ENCODE measurements at regions not wholly inside any gene's neighbourhood (a gene's known extent, or its start where the extent isn't known, plus 50 kb on each side); places are given as distances from the start of the nearest gene placed in this dataset.

DNA sequence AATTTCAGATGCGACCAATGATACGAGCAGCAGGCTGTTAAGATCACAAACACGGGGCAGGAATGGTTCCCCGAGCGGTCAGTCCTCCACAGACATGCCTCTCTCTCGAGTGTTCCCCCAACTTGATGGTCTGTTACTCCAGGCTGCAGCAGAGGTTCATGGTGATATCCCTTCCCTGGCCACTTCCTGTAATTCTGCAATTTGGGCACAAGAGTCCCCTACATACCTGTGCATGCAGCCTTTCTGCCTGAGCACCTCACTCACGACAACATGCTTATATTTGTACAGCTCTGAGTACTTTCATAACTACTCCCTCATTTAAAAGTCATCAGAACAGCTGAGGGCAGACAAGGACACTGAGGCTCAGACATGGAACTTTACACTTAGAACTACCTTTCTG is 408.1 kb upstream of the NR2F2 start:
- DNase-seq (ENCODE audit: low read depth) = no peak

DNA sequence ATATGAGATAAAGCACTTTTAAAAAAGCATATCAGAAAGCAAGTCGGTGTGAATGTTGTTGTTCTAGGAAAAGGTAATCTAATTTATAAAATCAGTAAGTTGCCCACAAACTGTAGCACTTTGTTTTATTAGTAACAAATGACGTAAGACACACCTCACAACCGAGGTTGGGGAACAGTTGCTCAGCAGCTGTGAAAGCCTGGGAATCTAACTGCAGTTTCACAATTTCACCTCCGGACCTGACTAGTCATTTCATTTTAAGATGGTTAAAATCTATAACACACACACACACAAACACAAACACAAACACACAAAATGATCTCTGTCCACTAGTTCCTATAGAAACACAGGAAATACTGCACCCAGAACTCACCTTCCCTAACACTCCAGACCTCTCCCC is 406.7 kb upstream of the NR2F2 start:
- DNase-seq (ENCODE audit: low read depth) = no peak

DNA sequence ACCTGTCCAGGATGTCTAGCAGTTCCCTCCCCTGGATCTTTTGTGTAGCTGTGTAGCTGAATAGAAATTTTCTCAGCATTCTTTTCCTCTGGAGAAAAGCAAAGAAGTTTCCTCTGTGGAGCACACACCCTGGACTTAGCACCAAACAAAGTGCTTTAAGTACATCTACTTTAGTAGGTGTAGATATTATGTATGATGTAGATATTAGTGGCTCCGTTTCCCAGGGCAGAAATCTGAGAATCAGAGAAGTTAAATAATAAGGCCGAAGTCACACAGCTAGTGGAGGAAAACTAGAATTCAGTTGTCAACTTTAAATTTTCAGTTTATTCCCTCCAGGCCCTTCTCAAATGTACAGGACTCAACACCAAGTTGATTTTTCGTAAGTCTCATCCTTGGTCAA is 401.7 kb upstream of the NR2F2 start:
- DNase-seq (ENCODE audit: low read depth) = no peak

DNA sequence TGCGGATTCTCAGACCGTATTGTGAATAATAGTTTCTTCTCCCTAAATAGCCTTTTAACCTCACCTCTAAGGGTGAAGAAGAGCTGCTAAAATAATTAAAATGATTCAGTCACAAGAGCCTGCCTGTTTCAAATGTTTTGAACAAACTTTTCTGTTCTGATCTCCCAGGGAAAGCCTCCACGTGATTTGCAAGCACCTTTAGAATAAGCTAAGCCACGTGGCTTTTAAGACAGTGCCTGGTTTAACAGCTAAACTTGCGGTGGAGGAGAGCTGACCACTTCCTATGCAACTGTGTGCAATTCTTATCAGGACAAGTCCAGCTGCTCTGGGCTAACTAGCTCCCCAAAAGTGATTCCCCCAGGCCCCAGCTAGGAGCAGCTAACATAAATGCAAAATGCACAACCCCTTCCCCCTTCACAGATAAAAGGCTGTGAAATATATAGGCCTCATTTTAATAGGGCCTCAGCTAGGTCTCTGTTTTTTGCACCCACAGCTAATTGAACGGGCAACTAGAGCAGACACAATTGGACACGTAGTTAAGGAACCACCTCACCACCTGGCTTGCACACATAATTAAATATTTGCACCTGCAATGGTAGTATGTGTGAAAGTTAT is 401.2 kb upstream of the NR2F2 start:
- DNase-seq (ENCODE audit: low read depth) = no peak

DNA sequence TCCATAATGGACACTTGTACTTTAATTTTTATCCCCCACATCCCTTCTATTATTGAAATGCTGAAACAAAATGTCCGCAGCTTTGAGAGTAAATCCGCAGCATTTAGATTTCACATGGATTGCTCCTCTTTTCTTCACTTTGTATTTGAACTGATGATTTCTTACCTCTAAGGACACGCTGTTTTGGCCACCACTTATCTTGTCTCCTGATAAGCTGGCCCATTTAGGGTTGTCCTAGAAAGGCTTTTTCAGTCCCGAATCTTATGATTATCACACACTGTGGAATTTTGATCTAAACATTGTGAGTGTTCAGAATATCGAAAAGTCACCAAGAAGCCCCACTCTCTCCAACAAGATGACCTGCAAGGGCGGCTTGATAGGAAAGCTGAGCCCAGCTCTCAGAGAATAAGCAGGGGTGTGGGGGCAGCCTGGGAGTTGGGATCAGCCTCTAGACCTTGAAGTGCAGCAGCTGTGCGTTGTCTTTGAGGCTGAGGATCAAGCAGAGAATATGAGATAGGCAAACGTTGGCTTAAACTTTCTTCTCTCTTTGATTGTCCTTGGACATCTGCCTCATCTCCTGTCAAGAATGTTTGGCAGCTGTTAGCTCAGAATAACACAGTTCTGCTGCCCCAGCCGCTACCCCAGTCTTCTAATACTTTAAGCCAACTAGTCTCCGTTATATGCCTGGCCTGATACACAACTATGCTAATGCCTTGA is 399.7 kb upstream of the NR2F2 start:
- no peak for DNase-seq (ENCODE audit: low read depth)

DNA sequence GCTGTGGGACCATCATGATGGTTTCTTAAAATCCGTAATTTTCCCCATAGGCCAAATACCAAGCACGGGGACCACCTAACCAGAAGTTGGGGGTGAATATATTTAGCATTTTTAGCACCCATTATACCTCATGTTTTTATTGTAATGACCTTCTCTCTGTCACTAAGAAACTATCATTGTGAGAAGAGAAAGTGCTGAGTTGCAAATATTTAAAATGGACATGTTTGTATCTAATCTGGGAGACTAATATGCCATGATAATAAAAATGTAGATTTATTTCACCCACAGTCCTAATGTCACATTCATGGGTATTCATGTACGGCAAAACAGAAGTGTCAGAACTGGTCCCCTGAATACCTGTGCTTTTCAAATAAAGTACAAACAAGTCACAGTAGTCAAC is 398.9 kb upstream of the NR2F2 start:
- no peak for DNase-seq (ENCODE audit: low read depth)

DNA sequence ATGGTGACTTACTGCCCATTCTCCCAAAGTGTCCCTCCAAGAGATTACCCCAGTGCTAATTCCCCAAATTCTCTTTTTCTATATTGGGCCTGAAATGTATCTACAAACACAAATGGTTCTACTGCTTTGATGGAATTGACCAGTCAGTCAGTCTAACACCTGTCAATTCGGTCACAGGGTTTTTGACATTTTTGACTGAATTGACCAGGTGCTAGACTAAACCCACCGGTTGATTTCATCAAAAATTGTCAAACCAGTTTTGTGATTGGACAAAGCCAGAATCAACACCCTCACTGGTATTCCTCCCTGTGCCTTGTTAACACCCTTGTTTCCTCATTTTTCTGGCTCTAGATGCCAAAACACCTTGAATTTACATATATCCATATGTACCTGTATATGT is 398.4 kb upstream of the NR2F2 start:
- DNase-seq (ENCODE audit: low read depth) = no peak

DNA sequence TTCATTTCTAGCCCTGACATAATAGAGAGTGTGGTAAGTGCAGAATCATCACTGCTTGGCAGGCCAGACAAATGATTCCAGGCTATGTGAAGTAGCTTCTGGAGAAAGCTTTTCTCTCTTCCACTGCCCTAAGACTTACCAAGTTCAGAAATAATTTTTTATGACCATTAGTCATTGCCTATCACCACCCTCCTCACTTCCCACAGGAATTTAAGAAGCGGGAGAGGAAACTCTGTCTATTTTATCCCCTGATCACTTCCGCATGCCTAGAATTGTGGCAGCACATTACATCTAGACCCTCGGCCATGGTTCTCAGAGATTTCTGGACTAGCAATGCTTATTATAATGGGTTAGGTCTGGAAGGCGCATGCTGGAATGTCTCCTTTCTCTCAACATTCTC is 397.8 kb upstream of the NR2F2 start:
- no peak for DNase-seq (ENCODE audit: low read depth)

DNA sequence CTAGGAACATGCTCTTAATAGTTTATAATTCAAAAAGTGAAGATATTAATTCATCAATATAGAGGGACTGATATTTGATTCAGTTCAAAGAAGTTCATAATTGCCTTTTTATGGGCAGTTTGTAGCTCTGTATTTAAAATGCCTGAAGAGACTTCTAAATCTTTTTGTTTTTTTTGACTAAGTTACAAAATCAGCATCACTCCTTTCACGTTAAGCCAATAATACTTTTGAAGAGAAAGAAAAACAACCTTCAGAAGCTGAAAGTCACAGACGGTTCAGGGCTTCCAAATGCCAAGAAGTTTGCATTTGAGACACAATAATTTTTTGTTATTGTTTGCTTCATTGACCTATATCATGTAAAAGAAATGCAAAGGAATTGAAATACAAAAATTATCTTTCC is 394.6 kb upstream of the NR2F2 start:
- no peak for DNase-seq (ENCODE audit: low read depth)

DNA sequence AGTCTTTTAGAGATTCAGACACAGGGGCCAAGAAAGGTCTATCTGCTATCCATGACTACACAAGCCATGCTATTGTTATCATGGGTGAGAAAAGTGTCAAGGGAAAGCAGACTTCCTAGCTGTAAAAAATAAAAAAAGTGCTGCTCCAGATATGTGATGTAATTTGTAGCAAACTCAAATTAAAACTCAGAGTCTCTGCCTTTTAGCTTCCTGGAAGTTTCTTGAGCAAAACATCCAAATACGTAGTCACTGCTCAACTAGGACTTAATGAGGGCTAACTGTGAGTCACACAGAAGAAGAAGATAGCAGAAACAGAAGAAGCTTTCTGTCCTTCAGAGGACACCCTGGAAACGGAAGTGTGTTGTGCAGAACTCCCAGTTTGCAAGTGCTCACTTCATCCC is 393.4 kb upstream of the NR2F2 start:
- no peak for DNase-seq (ENCODE audit: low read depth)

DNA sequence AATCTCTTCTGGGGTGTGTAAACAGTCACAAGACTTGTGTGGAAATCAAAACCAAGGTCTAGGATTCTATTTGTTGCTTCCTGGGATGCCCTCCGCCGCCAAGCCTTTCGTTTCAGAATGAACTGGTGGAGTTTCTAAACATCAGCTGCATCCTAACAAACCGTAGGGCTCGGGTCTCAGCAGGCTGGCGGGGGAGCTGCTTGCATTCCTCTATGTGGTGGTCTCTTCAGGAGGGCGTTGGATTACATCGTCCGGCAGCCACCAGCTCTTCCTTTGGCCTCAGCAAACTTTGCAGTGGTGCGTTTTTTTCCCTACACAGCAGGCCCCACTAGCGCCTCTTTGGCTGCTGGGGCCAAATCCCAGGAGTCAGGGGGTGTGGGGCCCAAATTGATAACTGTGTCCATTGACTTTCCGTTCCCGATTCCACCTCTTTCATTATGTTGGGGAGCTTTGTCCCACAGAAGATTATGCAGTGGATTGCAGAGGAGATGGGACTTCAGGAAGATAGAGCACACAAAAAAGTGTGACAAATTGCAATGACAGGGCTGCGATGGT is 390.0 kb upstream of the NR2F2 start:
- no peak for DNase-seq (ENCODE audit: low read depth)

DNA sequence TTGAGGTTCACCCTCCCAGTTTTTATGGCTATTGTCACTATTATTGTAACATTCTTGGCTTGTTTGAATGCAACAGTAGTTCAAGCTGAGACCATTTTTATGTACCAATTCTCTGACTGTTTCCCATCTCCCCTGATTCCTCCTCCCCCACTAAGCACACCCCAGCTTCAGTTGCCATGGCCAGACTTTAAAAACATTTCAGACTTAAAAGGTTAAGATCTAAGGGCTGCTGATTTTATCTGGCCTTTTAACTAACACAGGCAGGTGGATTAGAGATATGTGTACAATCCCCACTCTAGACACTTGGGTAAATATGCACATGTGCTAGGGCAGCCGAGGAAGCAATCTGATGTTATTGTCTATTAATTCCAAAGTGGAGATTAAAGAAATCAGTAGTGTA is 386.3 kb upstream of the NR2F2 start:
- no peak for DNase-seq (ENCODE audit: low read depth)

DNA sequence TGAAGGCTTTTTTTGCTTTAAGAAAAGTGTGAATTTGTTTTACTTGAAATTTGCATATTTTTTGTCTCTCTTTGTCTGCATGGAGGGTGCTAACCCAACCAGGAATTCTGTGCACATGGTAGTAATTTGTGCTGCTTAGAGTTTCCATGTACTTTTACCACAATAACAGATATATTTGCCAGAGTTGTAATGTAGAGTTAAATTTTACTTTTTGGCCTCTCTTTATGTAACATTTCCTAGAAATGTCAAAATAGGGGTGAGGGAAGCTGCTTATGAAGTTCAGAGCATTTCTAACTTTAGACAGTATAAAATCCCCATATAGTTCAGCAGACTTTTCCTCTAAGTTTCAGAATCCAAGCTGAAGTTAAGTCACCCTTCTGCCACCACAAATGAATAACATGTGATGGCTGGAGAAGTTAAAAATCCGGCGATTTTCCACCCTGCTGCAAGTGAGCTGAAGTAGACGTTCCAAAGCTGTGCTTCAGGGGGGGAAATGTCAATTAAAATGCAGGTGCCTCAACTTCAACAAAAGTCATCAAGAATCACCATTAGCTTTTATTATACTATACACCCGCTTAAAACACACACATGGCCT is 385.7 kb upstream of the NR2F2 start:
- DNase-seq (ENCODE audit: low read depth) = no peak

DNA sequence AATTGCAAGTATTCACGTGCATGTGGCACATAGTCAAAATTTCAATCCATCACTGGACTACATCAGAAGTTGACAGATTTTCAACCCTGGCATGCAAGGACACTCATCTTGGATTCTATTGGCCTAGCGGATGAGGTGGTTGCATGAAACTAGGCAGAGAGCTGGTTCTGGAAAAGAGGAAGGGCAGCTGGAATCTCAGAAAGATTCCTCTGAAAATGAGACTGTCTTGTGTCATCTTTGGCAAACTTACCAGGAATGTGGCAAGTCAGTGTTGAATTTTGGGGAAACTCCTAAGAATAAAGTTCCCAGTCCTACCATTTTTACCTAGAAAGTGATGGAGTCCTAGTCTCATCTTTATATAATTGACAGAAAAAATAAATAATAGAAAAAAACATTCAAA is 384.3 kb upstream of the NR2F2 start:
- no peak for DNase-seq (ENCODE audit: low read depth)

DNA sequence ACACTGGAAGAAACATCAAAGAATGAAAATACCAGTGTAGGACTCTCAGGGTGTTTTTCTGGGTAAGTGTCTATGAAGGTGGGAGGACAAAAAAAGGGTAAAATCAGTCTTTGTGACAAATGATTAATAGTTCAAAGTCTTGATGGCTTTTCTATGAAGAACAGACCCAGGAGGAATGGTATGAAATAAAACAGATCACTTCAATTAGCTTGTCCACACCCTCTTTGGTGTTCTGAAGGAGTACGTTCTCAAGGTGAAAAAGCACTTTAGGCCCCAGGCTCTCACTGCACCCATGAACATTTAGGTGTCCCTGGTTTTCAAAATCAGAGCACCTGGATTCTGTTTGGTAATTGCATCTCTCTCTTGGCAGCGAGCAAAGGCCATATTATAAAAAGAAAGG is 383.6 kb upstream of the NR2F2 start:
- DNase-seq (ENCODE audit: low read depth) = no peak

DNA sequence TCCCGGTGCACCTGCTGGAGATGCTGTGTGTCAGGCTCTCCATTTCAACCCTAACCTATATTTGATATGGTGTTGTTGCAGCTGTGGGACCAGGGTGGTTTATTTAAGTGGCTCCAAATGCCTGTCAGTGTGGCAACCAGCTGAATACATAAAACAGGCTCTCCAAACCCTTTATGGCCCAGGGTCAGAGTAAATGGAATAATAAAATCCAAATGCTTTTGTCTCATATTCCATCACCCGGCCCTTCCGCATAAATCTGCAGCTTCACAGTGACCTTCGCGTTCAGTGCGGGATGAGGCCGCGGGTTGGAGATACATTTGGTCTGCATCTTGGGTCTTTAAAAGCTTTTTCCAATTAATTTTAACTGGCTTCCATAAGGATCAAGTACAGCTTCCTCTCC is 382.1 kb upstream of the NR2F2 start:
- DNase-seq (ENCODE audit: low read depth) = no peak

DNA sequence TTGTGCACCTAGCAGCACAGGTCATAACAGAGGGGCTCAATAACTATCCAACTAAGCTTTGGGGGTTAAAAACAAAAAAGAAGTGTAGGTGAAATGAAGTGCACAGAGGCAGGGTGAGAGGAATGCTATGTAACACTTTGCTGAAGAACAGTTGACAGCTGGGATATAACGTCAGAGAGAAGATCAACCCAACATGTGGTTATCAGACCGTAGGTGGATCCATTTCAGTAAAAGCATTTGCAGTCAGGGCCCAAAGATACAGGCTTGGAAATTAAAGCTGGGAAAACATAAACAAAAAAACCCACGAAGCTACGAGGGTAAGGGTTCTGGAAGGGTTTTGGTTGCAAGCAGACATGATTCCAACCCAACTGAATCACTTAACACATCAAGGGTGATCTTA is 377.5 kb upstream of the NR2F2 start:
- no peak for DNase-seq (ENCODE audit: low read depth)

DNA sequence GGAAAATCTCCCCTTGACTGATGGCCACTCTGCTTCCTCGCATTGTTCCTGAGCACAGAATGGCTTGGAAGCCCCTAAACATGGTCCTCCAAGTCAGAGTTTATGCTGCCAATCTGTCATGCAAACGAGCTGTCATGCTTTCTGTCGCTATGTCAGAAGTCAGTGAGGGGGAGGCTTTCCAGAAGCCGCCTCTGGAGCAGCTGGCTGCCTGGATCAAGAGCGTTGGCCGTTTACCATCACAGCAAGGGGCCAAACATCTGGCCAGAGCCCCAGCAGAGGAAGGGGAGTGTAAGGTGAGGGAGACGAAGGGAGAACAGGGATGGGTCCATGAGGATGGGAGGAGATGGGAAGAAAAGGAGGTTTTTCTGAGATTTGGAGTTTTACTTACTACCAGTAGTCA is 372.6 kb upstream of the NR2F2 start:
- DNase-seq (ENCODE audit: low read depth) = no peak

DNA sequence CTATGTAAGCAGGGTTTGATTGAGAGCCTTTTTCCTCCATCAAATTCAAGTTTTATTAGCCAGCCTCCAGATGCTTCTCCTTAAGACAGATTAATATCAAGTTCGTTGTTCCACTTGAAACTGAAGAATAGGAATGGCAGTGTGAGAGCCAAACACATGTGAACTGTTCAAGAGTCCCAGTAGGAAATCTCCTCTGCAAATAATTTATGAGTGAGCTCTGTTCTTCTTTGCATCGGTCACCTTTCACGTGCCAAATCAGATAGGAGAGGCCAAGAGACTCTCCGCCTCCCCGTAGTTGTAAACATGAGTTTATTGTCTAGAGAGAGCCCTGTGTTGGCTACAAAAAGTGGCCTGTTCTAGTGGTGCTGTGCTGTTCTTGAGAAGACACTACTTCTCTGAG is 372.1 kb upstream of the NR2F2 start:
- no peak for DNase-seq (ENCODE audit: low read depth)

DNA sequence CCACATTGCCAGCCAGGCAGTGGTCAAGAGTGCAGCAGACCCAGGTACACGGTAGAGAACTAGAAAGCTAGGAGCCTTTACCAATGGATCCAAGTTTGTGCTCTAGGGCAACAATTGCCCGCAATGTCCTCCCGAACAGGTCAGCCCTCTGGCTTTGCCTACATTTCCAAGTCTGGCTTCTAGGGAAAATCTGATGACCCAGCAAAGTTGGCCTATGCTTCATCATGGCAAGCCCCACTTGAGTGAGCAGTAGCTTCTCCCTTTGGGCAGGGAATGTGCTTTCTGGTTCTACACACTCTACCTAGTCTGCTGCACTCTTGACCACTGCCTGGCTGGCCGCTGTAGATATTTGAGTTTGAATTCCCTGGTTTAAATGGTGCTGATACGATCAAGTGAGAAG is 361.6 kb upstream of the NR2F2 start:
- no peak for DNase-seq (ENCODE audit: low read depth)

DNA sequence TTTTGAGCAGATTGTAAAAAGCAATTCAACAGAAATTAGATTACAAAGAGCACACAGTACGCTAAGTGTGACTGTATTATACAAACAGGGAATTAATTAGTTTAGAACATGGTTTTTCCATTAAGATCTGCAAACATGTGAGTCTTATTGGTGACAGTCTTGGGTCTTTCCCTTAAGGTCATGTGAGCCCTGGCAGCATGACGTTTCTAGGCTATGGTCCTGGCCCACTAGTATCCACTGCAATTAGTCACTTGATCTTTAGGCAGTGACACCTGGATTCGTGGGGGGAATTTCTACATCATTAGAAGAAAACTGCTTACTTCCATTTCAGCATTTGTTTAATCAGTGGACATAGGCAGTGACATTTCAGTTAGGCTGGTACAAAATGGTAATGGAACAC is 360.2 kb upstream of the NR2F2 start:
- DNase-seq (ENCODE audit: low read depth) = no peak

DNA sequence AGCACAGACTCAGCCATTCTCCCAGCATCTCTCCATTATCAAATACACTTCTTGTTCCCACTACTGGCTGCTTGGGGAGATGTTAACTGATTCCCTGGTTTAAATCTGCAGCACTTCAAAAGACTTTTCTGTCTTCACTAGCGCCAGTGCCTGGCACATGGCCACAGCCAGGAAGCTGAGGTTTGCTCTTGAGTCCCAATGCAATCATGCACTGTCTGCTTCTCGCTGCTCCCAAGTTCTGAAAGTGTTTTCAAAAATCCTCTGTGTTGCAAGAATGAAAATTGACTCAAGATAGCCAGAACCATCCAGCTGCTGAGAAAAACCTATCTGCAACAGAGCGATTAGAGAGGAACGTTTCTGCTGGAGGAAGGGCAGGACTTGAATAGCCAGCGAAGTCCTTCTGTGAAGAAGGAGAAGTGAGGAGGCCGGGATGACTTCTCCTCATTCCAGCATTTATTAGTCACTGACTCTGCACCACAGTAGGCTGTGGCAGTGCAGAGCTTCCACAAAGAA is 358.4 kb upstream of the NR2F2 start:
- no peak for DNase-seq (ENCODE audit: low read depth)

DNA sequence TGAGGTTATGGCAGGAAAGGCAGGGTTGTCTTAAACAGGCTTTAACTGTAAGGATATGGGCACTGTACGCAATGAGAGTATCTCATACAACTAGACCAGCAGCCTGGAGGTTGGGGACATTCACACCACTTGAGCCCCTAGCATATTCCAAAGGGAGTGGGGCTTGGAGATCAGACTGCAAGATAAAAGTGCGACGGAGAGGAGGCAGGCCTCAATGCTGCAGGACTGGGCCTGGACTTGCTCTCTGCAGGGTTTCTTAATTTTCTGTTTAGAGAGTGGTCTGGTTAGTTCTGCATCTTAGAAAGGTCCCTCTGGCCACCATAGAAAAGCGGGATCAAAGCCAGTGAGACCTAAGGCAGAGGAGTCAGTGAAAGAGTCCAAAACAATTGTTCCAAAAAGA is 357.7 kb upstream of the NR2F2 start:
- no peak for DNase-seq (ENCODE audit: low read depth)

All from activated T-cell treated with anti-CD3 and anti-CD28 coated beads for 48 hours (primary cell).